ENCODE measurements at regions not wholly inside any gene's neighbourhood (a gene's known extent, or its start where the extent isn't known, plus 50 kb on each side); places are given as distances from the start of the nearest gene placed in this dataset.

DNA sequence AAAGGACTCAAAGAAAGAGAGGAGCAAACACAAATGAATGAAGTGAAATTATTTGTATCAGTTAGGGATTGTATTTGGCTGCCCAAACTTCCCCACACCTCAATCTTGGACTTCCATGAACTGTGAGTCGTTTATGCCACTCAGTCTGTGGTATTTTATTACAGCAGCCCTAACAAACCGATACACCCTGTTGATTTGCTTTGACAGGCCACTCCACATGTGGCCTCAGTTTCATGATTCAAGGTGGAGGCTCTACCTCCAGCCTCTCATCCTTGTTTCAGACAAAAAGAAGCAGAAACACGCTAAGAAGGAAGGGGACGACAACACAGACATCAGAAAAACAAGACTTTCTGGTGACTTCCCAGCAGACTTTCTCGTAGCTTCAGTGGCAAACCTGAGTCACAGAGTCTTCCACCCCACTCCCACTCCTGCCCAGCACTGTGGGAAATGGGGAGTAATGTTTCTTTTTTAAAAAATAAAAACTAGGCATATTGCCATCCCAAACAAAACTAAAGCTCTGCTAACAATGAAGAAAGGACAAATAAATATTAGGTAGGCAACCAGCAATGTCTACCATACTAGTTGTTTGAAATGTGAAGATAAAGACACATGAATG, 52.2 kb upstream of the ABCA1 start:
- Histone ChIP-seq H3K4me1 (ENCODE audit: insufficient read depth, low read length) (peaks cover 12% of the 10 kb centered on the region), H3K4me3 (ENCODE audit: low read length) (no peak overlapping the region), H3K27me3 (ENCODE audit: insufficient read depth, low read length) (no peaks in the 10 kb centered on the region), H3K9me3 (ENCODE audit: low read depth, low read length) (no peaks in the 10 kb centered on the region)

DNA sequence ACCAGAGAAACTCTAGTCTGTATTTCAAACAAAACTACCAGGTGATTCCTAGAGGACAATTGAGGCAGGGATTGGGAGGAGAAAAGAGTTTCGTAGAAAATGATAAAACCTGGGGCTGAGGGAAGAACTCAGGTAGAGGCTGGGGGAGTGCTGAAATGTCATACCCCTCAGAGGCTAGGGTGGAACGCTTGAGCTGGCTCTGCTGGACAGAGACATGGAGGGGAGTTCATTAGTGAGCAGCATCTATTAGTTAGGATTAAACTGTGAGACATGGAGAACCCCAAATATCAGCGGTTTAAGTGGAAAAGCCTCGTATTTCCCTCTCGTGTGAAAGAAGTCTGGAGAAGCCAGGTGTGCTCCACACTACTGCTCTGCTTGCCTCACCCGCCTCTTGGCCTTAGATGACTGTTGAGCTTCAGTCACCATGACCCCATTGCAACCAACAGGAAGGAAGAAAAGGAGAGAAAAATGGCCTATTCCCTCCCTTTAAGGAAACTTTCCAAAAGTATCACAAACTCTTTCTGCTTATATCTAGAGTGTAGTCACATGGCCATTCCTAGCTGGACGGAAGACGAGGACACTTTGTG, 53.7 kb upstream of the ABCA1 start:
- Histone ChIP-seq H3K4me1 (ENCODE audit: insufficient read depth, low read length) (peaks cover 16% of the 10 kb centered on the region), H3K9me3 (ENCODE audit: low read depth, low read length) (no peaks in the 10 kb centered on the region), H3K27me3 (ENCODE audit: insufficient read depth, low read length) (no peaks in the 10 kb centered on the region), H3K4me3 (ENCODE audit: low read length) (no peak overlapping the region)

- peaks cover 16% of the 10 kb centered on the region for H3K4me1 ChIP-seq (ENCODE audit: insufficient read depth, low read length)
- H3K27me3 ChIP-seq (ENCODE audit: insufficient read depth, low read length) = no peaks in the 10 kb centered on the region
- no peaks in the 10 kb centered on the region for H3K9me3 ChIP-seq (ENCODE audit: low read depth, low read length)
- H3K4me3 ChIP-seq (ENCODE audit: low read length) = no peak overlapping the region
Observed at GRCh38 chr9:104982543-104982942, 54.6 kb upstream of the ABCA1 start.

GRCh38 chr9:104983491-104983890, 55.5 kb upstream of the ABCA1 start:
- Histone ChIP-seq H3K4me3 (ENCODE audit: low read length) (no peak overlapping the region), H3K4me1 (ENCODE audit: insufficient read depth, low read length) (peaks cover 16% of the 10 kb centered on the region), H3K27me3 (ENCODE audit: insufficient read depth, low read length) (no peaks in the 10 kb centered on the region), H3K9me3 (ENCODE audit: low read depth, low read length) (no peaks in the 10 kb centered on the region)

- H3K27me3 ChIP-seq (ENCODE audit: insufficient read depth, low read length) = no peaks in the 10 kb centered on the region
- H3K4me3 ChIP-seq (ENCODE audit: low read length) = no peak overlapping the region
- no peaks in the 10 kb centered on the region for H3K9me3 ChIP-seq (ENCODE audit: low read depth, low read length)
- H3K4me1 ChIP-seq (ENCODE audit: insufficient read depth, low read length) = peaks cover 16% of the 10 kb centered on the region
Observed at GRCh38 chr9:104984121-104984520, 56.2 kb upstream of the ABCA1 start.

DNA sequence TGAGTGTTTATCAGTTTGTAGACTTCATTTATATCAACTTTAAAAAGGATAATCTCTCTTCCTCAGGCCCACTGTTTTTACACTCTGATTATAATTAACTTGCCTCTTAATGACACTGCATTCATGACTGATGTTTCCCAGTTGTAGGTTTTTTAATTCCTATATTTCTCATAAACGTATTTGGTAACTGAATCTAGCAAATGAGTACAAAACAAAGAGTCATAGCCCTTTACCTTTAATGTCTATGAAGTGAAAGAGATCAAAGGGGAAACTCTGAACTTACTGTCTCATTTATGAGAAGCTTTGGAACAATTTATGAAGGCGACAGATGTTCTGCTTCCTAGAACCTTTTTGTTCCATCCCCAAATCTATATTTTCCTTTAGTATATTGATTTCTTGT, 56.6 kb upstream of the ABCA1 start:
- peaks cover 20% of the 10 kb centered on the region for H3K4me1 ChIP-seq (ENCODE audit: insufficient read depth, low read length)
- H3K9me3 ChIP-seq (ENCODE audit: low read depth, low read length) = no peaks in the 10 kb centered on the region
- H3K4me3 ChIP-seq (ENCODE audit: low read length) = no peak overlapping the region
- H3K27me3 ChIP-seq (ENCODE audit: insufficient read depth, low read length) = no peaks in the 10 kb centered on the region

GRCh38 chr9:104984948-104985347, 57.0 kb upstream of the ABCA1 start:
- Histone ChIP-seq H3K4me3 (ENCODE audit: low read length) (no peak overlapping the region), H3K4me1 (ENCODE audit: insufficient read depth, low read length) (peaks cover 21% of the 10 kb centered on the region), H3K27me3 (ENCODE audit: insufficient read depth, low read length) (no peaks in the 10 kb centered on the region), H3K9me3 (ENCODE audit: low read depth, low read length) (no peaks in the 10 kb centered on the region)

GRCh38 chr9:104986096-104986495, 58.1 kb upstream of the ABCA1 start:
- Histone ChIP-seq H3K4me1 (ENCODE audit: insufficient read depth, low read length) (peaks cover 33% of the 10 kb centered on the region), H3K9me3 (ENCODE audit: low read depth, low read length) (no peaks in the 10 kb centered on the region), H3K27me3 (ENCODE audit: insufficient read depth, low read length) (no peaks in the 10 kb centered on the region), H3K4me3 (ENCODE audit: low read length) (no peak overlapping the region)

DNA sequence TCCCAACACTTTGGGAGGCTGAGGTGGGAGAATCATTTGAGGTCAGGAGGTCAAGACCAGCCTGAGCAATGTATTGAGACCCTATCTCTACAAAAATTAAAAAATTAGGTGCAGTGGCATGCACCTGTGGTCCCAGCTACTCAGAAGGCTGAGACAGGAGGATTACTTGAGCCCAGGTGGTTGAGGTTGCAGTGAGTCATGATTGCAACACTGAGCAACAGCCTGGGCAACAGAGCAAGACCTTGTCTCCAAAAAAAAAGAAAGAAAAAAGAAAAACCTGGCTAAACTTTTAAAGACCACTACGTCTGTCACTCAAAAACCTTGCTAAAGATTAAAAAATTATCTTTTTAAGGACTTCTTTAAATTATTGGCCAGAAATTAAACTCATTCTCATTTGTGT, 59.8 kb upstream of the ABCA1 start:
- Histone ChIP-seq H3K4me3 (ENCODE audit: low read length) (no peak overlapping the region), H3K9me3 (ENCODE audit: low read depth, low read length) (no peaks in the 10 kb centered on the region), H3K27me3 (ENCODE audit: insufficient read depth, low read length) (no peaks in the 10 kb centered on the region), H3K4me1 (ENCODE audit: insufficient read depth, low read length) (peaks cover 49% of the 10 kb centered on the region)

DNA sequence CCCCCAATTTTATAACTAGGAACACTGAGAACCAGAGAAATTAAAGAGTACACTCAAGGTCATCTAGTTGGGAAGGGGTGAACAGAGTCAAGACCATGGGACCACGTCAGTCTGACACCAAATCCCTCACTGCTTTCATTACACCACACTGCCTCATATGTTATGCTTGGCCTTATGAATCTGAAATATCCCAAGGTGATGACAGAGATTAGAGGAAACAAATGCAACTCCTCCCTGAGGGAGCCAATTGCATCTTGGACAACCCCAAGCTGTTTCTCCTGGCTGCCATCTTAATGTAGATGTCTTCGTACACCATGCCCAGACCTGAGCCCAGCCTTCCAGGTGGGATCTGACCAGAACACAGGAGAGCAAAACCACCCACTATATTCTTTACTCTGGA, 60.6 kb upstream of the ABCA1 start:
- Histone ChIP-seq H3K27me3 (ENCODE audit: insufficient read depth, low read length) (no peaks in the 10 kb centered on the region), H3K4me1 (ENCODE audit: insufficient read depth, low read length) (peaks cover 53% of the 10 kb centered on the region), H3K9me3 (ENCODE audit: low read depth, low read length) (no peaks in the 10 kb centered on the region), H3K4me3 (ENCODE audit: low read length) (no peak overlapping the region)

GRCh38 chr9:104991144-104991953, 63.4 kb upstream of the ABCA1 start:
- peaks cover 48% of the 10 kb centered on the region for H3K4me1 ChIP-seq (ENCODE audit: insufficient read depth, low read length)
- no peaks in the 10 kb centered on the region for H3K9me3 ChIP-seq (ENCODE audit: low read depth, low read length)
- no peaks in the 10 kb centered on the region for H3K27me3 ChIP-seq (ENCODE audit: insufficient read depth, low read length)
- peak overlapping the region; percentile 55 for H3K4me3 ChIP-seq (ENCODE audit: low read length)

DNA sequence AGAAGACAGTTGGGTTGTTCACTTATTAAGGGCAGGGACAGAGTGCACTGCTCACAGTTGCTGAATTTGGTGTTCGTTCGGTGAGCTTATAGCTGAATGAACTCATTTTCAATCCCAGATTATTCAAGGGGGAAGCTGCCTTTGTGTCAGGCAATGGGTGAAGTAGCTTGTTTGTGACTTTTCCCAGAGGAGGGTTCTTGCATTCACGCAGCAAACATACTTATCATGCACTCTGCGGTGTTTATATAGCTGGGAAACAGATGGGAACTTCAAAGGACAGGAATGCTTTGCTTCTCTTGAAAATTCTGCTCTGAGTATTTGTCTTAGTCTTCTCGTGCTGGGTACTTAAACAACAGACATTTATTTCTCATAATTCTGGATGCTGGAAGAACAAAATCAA, 64.7 kb upstream of the ABCA1 start:
- H3K9me3 ChIP-seq (ENCODE audit: low read depth, low read length) = no peaks in the 10 kb centered on the region
- H3K4me3 ChIP-seq (ENCODE audit: low read length) = no peak overlapping the region
- peaks cover 48% of the 10 kb centered on the region for H3K4me1 ChIP-seq (ENCODE audit: insufficient read depth, low read length)
- no peaks in the 10 kb centered on the region for H3K27me3 ChIP-seq (ENCODE audit: insufficient read depth, low read length)

- H3K4me1 ChIP-seq (ENCODE audit: insufficient read depth, low read length) = peaks cover 48% of the 10 kb centered on the region
- no peaks in the 10 kb centered on the region for H3K27me3 ChIP-seq (ENCODE audit: insufficient read depth, low read length)
- H3K9me3 ChIP-seq (ENCODE audit: low read depth, low read length) = no peaks in the 10 kb centered on the region
- no peak overlapping the region for H3K4me3 ChIP-seq (ENCODE audit: low read length)
Observed at GRCh38 chr9:104993291-104993963, 65.5 kb upstream of the ABCA1 start.

DNA sequence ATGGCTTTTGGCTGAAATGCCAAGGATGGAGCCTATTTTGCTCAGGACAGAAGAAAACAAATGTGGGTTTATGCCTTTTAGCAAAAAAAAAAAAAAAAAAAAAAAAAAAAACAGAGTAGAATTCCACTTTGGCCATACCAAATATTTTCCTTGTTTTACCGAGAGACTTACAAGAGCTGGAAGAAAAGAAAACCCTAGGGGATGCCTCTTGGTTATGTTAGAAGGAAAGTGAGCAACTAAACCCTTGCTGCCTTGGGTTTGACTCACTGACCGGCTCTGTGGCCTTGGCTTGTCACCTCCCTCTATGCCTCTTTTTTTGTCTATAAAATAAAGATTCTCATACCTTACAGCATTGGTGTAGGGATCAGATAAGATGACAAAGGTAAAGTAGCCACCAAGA, 69.6 kb upstream of the ABCA1 start:
- Histone ChIP-seq H3K4me3 (ENCODE audit: low read length) (no peak overlapping the region), H3K9me3 (ENCODE audit: low read depth, low read length) (no peaks in the 10 kb centered on the region), H3K27me3 (ENCODE audit: insufficient read depth, low read length) (no peaks in the 10 kb centered on the region), H3K4me1 (ENCODE audit: insufficient read depth, low read length) (peaks cover 16% of the 10 kb centered on the region)

GRCh38 chr9:104999136-104999535, 71.2 kb upstream of the ABCA1 start:
- Histone ChIP-seq H3K4me3 (ENCODE audit: low read length) (no peak overlapping the region), H3K4me1 (ENCODE audit: insufficient read depth, low read length) (peaks cover 15% of the 10 kb centered on the region), H3K9me3 (ENCODE audit: low read depth, low read length) (no peaks in the 10 kb centered on the region), H3K27me3 (ENCODE audit: insufficient read depth, low read length) (no peaks in the 10 kb centered on the region)

Measured in mononuclear cell (primary cell).